GM18951 (cell line): ENCODE measurements at regions not wholly inside any gene's neighbourhood (a gene's known extent, or its start where the extent isn't known, plus 50 kb on each side); places are given as distances from the start of the nearest gene placed in this dataset.

Experiments used
- POLR2A ChIP-seq: IDR thresholded peaks from 4 replicates; pipeline ENCODE4 v1.6.1; 2011; ENCODE audit warnings: mild to moderate bottlenecking; ENCODE audit not compliant: insufficient read length, insufficient read depth; ENCODE audit errors: extremely low read depth
- in situ Hi-C: fragments of 300-500 bp; cut with MboI; formaldehyde crosslinking; loops from one replicate; pipeline ENCODE4 v1.12.0; 2022; ENCODE audit warnings: low sequenced_read_pairs, mixed read lengths, inconsistent platforms; ENCODE audit not compliant: unreplicated experiment

DNA sequence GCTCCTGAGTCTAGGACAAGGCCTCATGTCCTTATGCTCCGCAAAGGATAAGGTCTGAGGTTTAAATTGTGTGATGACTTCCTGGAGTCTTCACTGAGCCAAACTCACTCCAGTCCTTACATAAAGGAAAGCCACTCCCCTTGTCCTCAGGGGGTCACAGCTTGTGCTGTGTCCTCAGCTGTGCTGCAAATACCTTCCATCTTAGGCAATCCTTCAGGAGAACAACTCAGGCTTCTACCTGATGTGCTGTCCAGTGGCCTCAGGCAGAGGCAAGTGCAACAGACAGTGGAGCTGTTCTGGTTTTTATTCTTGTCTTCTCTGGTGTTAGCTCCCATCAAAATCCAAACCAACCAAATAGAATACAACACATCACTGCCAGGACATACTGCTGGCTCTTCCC lies 151.5 kb downstream of the TAF11L14 start:
- in situ Hi-C loops: no loop called here
- no peak for TF ChIP-seq POLR2A

DNA sequence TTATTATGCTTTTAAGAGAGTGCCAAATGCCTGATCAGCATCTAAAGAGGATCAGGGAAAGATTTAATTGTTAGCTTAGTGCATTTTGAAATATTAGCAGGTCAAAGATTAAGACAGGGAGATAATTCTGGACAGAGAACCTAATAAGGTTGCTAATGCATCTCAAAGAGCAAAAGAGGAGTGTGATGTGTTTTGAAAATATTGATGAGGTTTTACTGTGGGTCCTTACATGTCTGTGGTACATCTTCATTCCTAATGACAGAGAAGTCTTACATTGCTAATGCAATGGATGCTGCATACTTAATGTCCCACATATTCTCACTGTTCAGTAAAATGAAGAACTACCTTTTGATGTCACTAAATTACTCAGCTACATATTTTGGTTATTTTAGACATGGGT lies 154.1 kb downstream of the TAF11L14 start:
- in situ Hi-C loops: no loop called here
- TF ChIP-seq POLR2A: no peak

DNA sequence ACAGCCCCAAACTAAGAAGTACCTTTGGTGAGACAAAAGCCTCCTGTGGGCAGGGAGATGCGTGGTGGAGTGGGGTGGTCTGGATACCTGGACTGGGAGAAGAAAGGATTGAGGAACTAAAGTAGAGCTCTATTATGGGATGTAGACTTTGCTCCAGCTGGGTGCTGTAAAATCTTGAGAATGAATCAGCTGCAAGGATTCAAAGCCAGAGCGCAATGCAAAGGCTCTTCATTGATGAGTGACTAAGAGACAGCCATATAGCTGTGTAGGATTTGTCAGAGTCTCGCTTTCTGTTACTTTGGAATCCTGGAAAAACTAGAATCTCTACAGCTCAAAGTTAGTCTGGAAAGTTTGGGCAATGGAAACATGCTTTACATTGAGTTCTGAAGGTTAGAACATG lies 159.9 kb downstream of the TAF11L14 start:
- TF ChIP-seq POLR2A: no peak
- in situ Hi-C loops: no loop called here

DNA sequence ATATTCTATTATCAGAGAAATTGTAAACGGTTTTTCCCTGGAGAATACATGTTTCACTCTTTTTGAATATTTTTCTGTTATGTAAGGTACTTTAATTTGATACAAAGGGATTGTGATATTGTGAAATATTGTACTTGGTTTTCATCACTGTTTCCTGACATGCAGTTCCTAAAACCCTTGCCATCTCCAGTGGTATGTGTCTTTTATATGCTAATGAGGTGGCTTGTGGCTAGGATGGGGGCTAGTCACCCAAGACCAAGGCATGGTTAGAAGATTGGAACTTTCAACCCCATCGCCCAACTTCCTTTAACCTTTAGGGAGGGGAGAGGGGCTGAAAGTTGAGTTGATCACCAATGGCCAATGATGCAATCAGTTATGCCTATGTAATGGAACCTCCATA lies 160.6 kb downstream of the TAF11L14 start:
- in situ Hi-C loops: no loop called here
- TF ChIP-seq POLR2A: no peak

DNA sequence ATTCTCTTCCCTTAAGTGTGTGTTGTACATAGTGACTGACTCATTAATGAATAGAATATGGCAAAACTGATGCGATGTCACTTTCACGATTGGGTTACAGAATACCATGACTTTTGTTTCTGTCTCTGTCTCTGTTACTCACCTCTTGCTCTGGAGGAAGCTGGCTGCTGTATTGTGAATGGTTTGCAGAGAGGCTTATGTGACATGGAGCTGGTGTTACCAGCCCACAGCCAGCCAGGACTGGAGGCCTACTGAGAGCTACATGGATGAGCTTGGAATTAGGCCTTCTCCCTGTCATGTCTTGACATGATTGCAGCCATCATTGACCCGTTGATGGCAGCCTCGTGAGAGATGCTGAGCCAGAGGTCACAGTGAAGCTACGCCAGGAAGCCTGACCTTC lies 161.9 kb downstream of the TAF11L14 start:
- in situ Hi-C loops: no loop called here
- TF ChIP-seq POLR2A: no peak

DNA sequence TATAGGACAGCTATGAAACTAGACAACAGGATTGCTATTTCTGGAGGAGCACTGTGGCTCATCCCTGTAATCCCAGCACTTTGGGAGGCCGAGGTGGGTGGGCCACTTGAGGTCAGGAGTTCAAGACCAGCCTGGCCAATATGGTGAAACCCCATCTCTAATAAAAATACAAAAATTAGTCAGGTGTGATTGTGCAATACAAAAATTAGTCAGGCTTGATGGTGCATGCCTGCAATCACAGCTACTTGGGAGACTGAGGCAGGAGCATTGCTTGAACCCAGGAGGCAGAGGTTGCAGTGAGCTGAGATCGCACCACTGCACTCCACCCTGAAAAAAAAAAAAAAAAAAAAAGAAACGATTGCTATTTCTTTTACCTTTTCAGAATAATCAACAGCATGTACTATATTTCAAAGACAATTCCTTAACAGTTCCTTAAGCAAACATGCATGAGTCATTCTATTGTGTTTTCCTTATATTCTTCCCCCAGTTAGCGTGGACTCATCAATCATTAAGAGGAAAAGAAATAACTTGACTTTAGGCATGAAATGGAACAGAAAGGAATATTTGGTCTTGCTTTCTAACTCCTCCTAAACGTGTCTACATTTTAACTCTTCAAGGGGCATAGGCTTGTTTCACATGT lies 162.6 kb downstream of the TAF11L14 start:
- in situ Hi-C loops: no loop called here
- TF ChIP-seq POLR2A: no peak

DNA sequence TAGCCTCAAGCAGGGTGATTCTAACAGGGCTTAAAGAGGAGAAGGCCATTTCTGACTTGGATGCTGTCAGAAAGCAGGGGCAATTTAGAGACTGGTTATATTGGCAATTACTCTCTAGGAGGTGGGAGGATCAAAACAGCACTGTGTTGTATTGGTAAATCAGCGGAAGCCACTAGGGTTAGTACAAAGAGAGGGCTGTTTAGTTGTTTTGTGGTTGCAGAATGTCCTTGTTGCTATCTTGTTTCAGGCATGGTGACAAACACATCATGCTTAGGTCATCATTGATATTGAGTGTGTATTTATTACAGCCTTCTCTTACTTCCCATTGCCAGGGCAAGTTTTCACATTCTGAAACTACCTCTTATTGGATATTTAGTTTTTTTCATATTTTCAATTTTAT lies 165.3 kb downstream of the TAF11L14 start:
- in situ Hi-C loops: no loop called here
- TF ChIP-seq POLR2A: no peak

DNA sequence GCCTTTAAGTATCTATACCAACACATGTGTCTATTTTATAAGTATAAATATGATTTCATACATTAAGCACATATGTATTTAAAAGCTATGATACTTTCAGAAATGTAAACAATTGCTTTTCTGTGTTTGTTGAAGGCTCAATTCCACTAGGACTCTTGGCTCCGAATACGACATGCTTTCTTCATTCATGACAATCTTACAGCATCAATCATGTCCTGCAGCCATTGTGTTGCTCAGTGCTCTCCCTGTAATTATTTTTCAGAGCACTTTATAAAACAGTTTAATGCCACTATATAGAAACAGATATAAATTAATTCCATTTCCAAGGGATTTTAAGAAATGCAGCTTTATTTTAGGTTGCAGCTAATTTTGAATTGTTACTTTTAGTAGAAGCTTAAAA lies 167.3 kb downstream of the TAF11L14 start:
- in situ Hi-C loops: no loop called here
- TF ChIP-seq POLR2A: no peak

DNA sequence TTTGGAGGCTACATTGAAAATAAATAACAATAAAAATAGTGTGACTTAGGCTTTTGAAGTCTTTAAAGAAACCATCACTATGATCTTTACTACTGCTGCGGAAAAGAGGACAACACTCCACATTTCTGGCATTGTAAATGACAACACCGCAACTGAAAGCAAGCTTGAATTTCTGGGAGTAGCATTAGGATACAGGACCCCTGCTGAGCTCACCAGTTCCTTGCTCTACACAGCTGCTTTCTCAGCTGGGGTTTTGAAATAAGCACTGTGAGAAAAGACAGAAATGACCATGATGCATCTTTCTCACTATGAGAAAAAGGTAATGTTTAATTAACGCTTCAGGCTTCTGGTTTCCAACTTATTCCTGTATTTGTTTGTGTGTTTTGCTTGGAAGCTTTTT lies 168.0 kb downstream of the TAF11L14 start:
- TF ChIP-seq POLR2A: no peak
- in situ Hi-C loops: no loop called here

DNA sequence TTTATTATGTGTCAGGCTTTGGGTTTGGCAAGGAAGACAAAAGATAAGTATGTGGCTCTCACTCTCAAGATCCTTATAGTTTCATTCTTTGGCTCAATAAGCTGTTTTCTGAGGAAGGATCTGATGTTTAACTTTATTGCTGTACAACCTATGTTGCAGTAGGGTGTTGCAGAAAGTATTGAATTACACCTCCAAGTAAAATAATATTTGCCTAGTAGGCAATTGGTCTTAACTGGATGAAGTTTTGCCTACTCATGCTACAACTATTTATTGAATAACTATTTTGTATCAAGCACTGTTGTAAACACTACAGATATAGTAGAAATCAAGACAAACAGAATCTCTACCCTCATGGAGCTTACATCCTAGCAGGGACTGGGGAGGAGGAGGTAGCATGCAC lies 169.7 kb downstream of the TAF11L14 start:
- TF ChIP-seq POLR2A: no peak
- in situ Hi-C loops: no loop called here

DNA sequence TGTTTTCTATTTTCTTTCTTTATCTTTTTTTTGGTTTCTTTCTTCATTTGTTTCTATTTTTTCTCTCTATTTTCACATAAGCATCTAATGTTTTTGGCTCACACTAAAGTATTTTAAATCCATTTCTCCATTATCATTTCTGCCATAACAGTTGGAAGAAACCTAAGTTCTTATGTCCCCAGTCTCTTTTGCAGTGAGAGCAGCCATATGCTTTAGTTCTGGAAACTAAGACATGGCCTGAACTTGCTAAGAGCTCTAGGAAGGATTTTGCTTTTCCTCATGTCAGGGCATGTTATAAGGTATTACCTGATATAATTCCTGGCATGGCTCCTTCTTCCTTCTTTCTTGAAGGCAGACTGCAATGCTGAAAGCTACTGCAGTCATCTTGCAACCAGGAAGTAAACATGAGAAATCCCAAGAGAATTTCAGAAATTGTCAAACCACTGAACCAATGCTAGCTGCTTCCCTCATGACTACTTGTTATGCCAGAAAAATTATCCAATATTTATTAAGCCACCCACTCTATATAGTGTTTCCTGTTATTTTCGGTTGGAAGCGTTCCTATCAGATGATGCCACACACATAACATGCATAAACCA lies 171.1 kb downstream of the TAF11L14 start:
- in situ Hi-C loops: no loop called here
- no peak for TF ChIP-seq POLR2A

DNA sequence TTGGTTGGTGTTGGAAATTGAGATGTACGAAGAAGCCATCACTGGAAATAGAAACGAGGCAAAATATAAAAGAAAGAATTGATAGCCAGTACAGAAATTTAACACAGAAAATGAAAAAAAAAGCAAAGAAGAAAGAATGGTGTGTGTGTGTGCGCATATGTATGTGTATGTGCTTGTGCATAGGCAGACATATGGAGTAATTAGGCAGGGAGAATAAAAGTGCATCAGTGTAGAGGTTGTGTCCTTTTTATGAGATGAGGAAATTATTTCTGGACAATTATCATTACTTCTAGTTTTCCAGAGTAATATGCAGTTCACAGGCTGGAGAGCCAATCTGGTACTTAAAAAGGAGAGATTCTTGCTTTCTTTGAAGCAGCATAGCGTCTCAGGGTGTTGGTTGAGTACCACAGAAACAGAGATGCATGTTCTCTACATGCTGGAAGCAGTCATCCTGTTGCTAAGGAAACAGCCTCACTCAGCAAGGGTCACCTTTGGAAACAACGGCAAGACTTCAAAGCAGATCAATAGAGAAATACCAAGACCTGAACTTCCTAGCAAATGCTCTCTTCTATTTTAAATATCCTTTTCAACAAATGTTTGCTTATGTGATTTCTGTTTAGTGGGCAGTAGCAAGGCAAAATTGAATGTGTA lies 172.7 kb downstream of the TAF11L14 start:
- in situ Hi-C loops: no loop called here
- no peak for TF ChIP-seq POLR2A

DNA sequence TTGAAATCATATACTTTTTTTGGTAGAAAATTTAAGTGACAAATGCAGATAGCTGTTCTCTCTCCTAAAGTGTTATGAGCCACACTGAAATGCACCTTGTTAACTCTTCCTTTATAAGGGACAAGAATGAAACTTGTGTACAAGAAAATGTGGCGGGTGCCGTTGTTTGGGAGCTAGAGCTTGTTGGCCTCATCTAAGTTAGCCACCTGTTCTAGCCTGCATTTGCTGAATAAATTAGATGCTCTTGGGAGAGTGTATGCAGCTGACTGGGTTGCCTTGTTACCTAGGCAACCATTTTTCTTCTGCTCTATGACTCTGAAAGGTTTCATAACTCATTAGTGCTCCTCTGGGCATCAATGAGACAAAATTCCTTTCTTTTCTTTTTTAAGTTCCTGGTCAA lies 174.3 kb downstream of the TAF11L14 start:
- no peak for TF ChIP-seq POLR2A
- in situ Hi-C loops: no loop called here

DNA sequence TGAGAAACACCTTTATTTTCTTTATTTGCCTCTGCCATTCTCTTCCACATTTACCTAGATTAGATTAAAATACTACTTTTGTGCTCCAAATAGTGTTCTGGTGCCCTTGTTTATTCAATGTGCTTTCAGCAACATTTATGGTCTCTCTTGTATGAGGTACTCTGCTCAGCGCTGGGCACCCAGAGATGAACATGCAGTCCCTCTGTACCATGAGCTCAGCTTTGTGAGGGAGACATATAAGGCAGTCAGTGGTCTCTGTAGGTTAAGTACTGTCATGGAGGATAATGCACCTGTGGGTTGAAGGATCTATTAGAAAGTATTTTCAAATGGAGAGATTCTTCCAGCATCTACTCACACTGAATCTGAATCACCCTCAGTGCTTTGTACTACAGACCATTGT lies 176.5 kb downstream of the TAF11L14 start:
- in situ Hi-C loops: no loop called here
- no peak for TF ChIP-seq POLR2A
